ENCODE measurements at regions not wholly inside any gene's neighbourhood (a gene's known extent, or its start where the extent isn't known, plus 50 kb on each side); places are given as distances from the start of the nearest gene placed in this dataset.

DNA sequence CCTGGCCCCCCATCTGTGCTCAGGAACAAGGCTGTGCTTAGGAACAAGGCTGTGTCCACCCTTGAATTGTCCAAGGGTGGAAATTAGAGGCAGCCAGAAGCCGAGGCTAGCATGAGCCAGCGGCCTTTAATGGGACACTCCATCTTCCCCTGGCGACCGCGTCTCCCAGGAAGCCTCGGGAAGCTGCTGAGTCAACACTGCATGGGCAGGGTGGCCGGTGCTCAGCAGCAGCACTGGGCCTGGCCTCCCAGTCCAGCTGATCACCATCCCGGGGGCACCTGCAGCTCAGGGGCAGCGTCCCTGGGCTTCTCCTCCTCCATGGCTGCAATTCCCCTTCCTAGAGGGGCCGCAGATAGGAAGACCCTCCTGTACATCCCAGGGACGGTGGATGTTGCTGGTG lies 180.8 kb downstream of the ENGASE start:
- H3K4me3 ChIP-seq (ENCODE audit: low read depth, low read length): no peak overlapping the region
- no peak for TF ChIP-seq MYC (IDR thresholded peaks at IDR 0.05; ENCODE audit: low read depth, low read length)
- TF ChIP-seq POLR2A (IDR thresholded peaks at IDR 0.05; ENCODE audit: extremely low read depth, insufficient read length): no peak
- TF ChIP-seq, protein P1, sequence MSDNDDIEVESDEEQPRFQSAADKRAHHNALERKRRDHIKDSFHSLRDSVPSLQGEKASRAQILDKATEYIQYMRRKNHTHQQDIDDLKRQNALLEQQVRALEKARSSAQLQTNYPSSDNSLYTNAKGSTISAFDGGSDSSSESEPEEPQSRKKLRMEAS (IDR thresholded peaks at IDR 0.05; ENCODE audit: low read depth, low read length): no peak
- TF ChIP-seq, protein P2, sequence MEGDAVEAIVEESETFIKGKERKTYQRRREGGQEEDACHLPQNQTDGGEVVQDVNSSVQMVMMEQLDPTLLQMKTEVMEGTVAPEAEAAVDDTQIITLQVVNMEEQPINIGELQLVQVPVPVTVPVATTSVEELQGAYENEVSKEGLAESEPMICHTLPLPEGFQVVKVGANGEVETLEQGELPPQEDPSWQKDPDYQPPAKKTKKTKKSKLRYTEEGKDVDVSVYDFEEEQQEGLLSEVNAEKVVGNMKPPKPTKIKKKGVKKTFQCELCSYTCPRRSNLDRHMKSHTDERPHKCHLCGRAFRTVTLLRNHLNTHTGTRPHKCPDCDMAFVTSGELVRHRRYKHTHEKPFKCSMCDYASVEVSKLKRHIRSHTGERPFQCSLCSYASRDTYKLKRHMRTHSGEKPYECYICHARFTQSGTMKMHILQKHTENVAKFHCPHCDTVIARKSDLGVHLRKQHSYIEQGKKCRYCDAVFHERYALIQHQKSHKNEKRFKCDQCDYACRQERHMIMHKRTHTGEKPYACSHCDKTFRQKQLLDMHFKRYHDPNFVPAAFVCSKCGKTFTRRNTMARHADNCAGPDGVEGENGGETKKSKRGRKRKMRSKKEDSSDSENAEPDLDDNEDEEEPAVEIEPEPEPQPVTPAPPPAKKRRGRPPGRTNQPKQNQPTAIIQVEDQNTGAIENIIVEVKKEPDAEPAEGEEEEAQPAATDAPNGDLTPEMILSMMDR (IDR thresholded peaks at IDR 0.05; ENCODE audit: low read depth, low read length): no peak
- DNase-seq (ENCODE audit: low read depth): no peak

DNA sequence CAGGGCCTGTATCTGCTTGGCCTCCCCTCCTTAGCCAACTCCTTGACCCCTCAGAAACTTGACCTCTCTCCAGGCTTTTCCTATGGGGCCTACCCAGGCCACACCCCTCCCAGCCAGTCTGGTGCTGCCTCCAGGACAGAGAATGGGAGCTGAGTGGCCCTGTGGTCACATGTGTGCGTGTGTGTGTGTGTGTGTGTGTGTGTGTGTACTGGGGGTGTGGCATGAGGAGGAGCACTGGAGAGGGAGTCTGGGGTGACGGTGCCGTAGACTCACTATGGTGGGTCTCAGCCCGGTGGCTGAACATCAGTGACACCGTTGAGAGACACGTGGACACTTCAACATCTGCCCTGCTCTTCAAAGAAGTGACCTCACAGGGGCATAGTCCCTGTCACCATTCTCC lies 180.4 kb downstream of the ENGASE start:
- H3K4me3 ChIP-seq (ENCODE audit: low read depth, low read length): no peak overlapping the region
- DNase-seq (ENCODE audit: low read depth): no peak
- TF ChIP-seq, protein P2 (IDR thresholded peaks at IDR 0.05; ENCODE audit: low read depth, low read length): no peak
- TF ChIP-seq MYC (IDR thresholded peaks at IDR 0.05; ENCODE audit: low read depth, low read length): no peak
- no peak for TF ChIP-seq POLR2A (IDR thresholded peaks at IDR 0.05; ENCODE audit: extremely low read depth, insufficient read length)

DNA sequence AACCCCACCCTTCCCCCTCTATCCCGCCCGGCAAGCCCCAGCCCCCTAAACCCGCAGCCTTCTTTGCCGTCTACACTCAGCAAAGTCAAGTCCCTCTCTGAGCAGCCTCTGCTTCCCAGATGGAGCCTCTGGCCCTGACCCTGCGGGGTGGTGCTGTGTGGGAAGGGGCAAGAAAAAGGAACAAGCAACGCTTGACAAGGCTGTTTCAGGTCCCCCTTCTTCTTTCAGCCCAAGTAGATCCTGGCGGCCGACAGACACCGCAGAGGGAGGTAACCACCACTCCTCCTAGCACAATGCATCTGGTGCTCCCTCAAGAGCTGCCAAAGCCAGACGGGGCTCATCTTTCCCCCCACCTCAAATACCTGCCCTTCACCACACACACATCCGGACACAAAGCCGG lies 178.3 kb downstream of the ENGASE start:
- TF ChIP-seq, protein P1 (IDR thresholded peaks at IDR 0.05; ENCODE audit: low read depth, low read length): no peak
- TF ChIP-seq, protein P2 (IDR thresholded peaks at IDR 0.05; ENCODE audit: low read depth, low read length): no peak
- no peak for TF ChIP-seq POLR2A (IDR thresholded peaks at IDR 0.05; ENCODE audit: extremely low read depth, insufficient read length)
- no peak for TF ChIP-seq MYC (IDR thresholded peaks at IDR 0.05; ENCODE audit: low read depth, low read length)
- peak; percentile 12 for DNase-seq (ENCODE audit: low read depth)

DNA sequence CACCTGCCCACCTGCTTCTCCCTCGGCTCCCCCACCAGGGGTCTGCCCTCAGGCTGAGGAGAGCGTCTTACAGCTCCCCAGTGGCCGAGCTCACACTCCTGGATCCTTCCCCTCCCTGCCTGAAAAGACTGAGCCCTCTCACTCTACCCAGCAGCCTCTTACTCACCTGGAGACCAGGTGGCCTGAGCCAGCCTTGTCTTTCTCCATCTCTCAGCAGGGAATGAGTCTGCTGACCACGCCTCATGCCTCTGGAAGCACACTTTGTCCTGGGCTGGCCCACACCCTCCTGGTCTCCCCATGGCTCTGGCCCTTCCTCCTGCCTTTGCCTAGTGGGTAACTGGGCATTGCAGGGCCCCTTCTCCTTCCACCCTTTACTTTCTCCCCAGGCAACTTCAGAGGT lies 177.2 kb downstream of the ENGASE start:
- no peak for DNase-seq (ENCODE audit: low read depth)
- no peak overlapping the region for H3K4me3 ChIP-seq (ENCODE audit: low read depth, low read length)
- TF ChIP-seq, protein P1 (IDR thresholded peaks at IDR 0.05; ENCODE audit: low read depth, low read length): no peak
- TF ChIP-seq MYC (IDR thresholded peaks at IDR 0.05; ENCODE audit: low read depth, low read length) (no peak), POLR2A (IDR thresholded peaks at IDR 0.05; ENCODE audit: extremely low read depth, insufficient read length) (no peak)
- TF ChIP-seq, protein P2 (IDR thresholded peaks at IDR 0.05; ENCODE audit: low read depth, low read length): no peak

More for the DNA sequence above, 178.3 kb downstream of the ENGASE start:
- no peak overlapping the region for H3K4me3 ChIP-seq (ENCODE audit: low read depth, low read length)

DNA sequence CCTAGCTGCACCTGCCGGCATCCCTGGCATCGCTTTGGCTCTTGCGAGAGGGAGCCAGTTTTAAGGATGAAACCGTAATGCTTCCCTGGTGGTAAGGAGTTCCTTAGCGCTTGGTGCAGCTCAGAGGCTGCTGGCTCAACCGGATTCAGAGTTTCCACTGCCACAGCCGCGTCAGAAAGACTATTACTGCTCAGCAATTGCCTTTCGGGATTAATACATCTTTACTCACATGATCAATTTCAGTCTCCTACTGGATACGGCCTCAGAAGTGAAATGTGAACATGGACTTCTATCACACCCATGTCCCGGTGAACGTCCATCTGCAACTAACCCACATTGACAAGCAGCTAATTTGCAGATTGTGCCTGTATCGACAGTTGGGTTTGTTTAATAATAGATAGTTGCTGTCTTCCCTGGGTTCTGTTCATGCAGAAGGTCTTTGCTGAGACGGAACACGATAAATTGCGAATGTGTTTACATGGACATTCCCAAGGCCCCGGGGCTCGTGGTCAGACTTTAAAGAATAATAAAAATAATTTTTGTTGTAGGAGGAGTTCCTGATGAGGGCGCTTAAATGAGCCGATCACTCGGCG lies 175.4 kb downstream of the ENGASE start:
- no peak for TF ChIP-seq POLR2A (IDR thresholded peaks at IDR 0.05; ENCODE audit: extremely low read depth, insufficient read length)
- no peak overlapping the region for H3K4me3 ChIP-seq (ENCODE audit: low read depth, low read length)
- DNase-seq (ENCODE audit: low read depth): no peak

DNA sequence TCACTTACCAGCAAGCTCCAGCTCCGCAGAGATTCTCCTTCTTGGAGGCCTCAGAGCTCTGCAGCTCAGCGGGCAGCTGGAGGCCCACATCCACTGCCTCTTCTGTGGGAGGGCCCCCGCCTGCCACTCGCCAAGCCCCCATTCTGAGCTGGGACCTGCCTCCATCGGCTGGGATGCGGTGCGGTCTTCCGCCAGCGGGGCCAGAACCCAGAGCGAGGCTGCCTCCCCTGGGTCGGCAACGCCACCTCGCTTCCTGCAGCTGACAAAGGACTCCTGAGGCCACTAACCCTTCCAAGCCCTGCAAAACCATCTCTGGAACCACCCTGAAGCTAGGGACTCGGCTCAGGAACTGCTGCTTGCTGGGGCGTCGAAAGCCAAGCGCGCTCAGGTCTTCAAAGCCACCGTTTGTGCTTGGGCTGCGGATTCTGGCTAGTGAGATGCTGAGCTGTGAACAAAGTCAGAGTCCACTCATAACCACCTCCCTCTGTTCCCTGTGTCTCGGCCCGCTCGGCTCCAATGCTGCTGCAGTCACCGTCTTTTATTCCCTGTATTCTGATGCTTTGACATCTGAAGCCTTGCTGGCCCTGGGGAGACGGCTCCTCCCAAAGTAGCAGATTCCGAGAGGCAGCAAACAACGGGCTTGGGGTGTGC lies 174.3 kb downstream of the ENGASE start:
- TF ChIP-seq MYC (IDR thresholded peaks at IDR 0.05; ENCODE audit: low read depth, low read length) (no peak), POLR2A (IDR thresholded peaks at IDR 0.05; ENCODE audit: extremely low read depth, insufficient read length) (no peak)
- TF ChIP-seq, protein P2 (IDR thresholded peaks at IDR 0.05; ENCODE audit: low read depth, low read length): no peak
- TF ChIP-seq, protein P1 (IDR thresholded peaks at IDR 0.05; ENCODE audit: low read depth, low read length): no peak
- H3K4me3 ChIP-seq (ENCODE audit: low read depth, low read length): no peak overlapping the region
- DNase-seq (ENCODE audit: low read depth): no peak
